H1 (cell line): ENCODE measurements at regions not wholly inside any gene's neighbourhood (a gene's known extent, or its start where the extent isn't known, plus 50 kb on each side); places are given as distances from the start of the nearest gene placed in this dataset.

ENCODE experiments used
- CTCF ChIA-PET: fragments of 300-600 bp; sonication (Branson Sonifier 250); formaldehyde crosslinking; loops from one replicate; lab custom pipeline; 2021; ENCODE audit not compliant: partially characterized antibody; lab: Charles Lee
- POLR2A ChIA-PET: fragments of 300-600 bp; sonication (Branson Sonifier 250); formaldehyde crosslinking; loops from one replicate; lab custom pipeline; 2021; ENCODE audit warnings: inconsistent platforms; ENCODE audit not compliant: partially characterized antibody; lab: Charles Lee
- DNase-seq, 2 experiments: peaks; one replicate each; pipeline versions ENCODE4 v3.0.0 to v3.0.0-alpha.2; 2010 to 2022; ENCODE audit warnings: low spot score in 2 of 2, low read depth in 1 of 2, mixed read lengths in 1 of 2
- FAIRE-seq: peaks from 2 replicates; lab custom pipeline; 2011; peaks lifted over from hg19 to GRCh38; lab: Jason Lieb, UNC
- H2AFZ ChIP-seq: 2 replicates; pipeline ENCODE4 v1.8.1; 2012; ENCODE audit warnings: low read length, inconsistent platforms
- H2AK5ac ChIP-seq: 2 replicates; pipeline ENCODE4 v1.6.1; 2013; ENCODE audit warnings: low read depth, low read length
- H2BK120ac ChIP-seq: replicated peaks from 2 replicates; pipeline ENCODE3; 2013; ENCODE audit warnings: low read depth, low read length, inconsistent platforms
- H2BK12ac ChIP-seq: 2 replicates; pipeline ENCODE4 v1.6.1; 2013; ENCODE audit warnings: low read depth, low read length
- H2BK15ac ChIP-seq: 2 replicates; pipeline ENCODE4 v1.6.1; 2013; ENCODE audit warnings: low read length
- H2BK20ac ChIP-seq: 2 replicates; pipeline ENCODE4 v1.6.1; 2013; ENCODE audit warnings: low read length
- H2BK5ac ChIP-seq: 2 replicates; pipeline ENCODE4 v1.6.1; 2013; ENCODE audit warnings: low read depth, low read length
- H3K14ac ChIP-seq: 2 replicates; pipeline ENCODE4 v1.6.1; 2013; ENCODE audit warnings: inconsistent platforms; ENCODE audit not compliant: insufficient read length
- H3K18ac ChIP-seq: 2 replicates; pipeline ENCODE4 v1.6.1; 2013; ENCODE audit warnings: low read length; ENCODE audit errors: extremely low read depth
- H3K23ac ChIP-seq: 2 replicates; pipeline ENCODE4 v1.6.1; 2013; ENCODE audit warnings: inconsistent platforms; ENCODE audit not compliant: insufficient read length
- H3K23me2 ChIP-seq: 2 replicates; pipeline ENCODE4 v1.6.1; 2013; ENCODE audit warnings: low read depth, low read length
- H3K27ac ChIP-seq: 2 replicates; pipeline ENCODE4 v1.6.1; 2011; ENCODE audit warnings: low read depth, low read length, inconsistent platforms
- H3K27me3 ChIP-seq, 4 experiments: replicated peaks in 1 of 4; 1 replicate in 1 of 4; 2 replicates in 3 of 4; pipeline versions ENCODE4 v1.6.1 to v1.8.1; 2011 to 2013; ENCODE audit warnings: low read length in 3 of 4, mild to moderate bottlenecking in 3 of 4, inconsistent platforms in 2 of 4, mixed read lengths in 2 of 4, moderate library complexity in 1 of 4; ENCODE audit not compliant: control insufficient read depth in 3 of 4, insufficient read depth in 3 of 4; ENCODE audit errors: extremely low read depth in 1 of 4
- H3K36me3 ChIP-seq, 4 experiments: 2 replicates each; pipeline versions ENCODE4 v1.6.1 to v1.8.1; 2011 to 2013; ENCODE audit warnings: mild to moderate bottlenecking in 4 of 4, low read length in 3 of 4, moderate library complexity in 2 of 4, control low read depth in 1 of 4, inconsistent platforms in 1 of 4; ENCODE audit not compliant: insufficient read depth in 4 of 4, control insufficient read depth in 2 of 4
- H3K4ac ChIP-seq: replicated peaks from 2 replicates; pipeline ENCODE3; 2013; ENCODE audit warnings: low read length, low read depth, mixed read lengths, inconsistent platforms; ENCODE audit not compliant: insufficient read length
- H3K4me1 ChIP-seq, 4 experiments: replicated peaks in 1 of 4; 1 replicate in 1 of 4; 2 replicates in 3 of 4; pipeline versions ENCODE4 v1.6.1 to v1.8.1; 2011 to 2013; ENCODE audit warnings: low read length in 3 of 4, inconsistent platforms in 2 of 4, mixed read lengths in 1 of 4; ENCODE audit not compliant: insufficient read depth in 4 of 4, control insufficient read depth in 3 of 4
- H3K4me2 ChIP-seq, 2 experiments: 2 replicates each; pipeline versions ENCODE4 v1.6.1 to v1.8.1; 2011 to 2013; ENCODE audit warnings: low read depth in 2 of 2, low read length in 2 of 2, control low read depth in 1 of 2, inconsistent platforms in 1 of 2, mild to moderate bottlenecking in 1 of 2; ENCODE audit not compliant: insufficient read depth in 1 of 2
- H3K4me3 ChIP-seq, 4 experiments: fragments of 200-600, 300-600 bp in 1 of 4; sonication (generic), shearing (Covaris generic), sonication (Bioruptor Twin) in 1 of 4; 2 replicates each; pipeline versions ENCODE4 v1.5.1 to v1.8.1; 2011 to 2016; ENCODE audit warnings: low read length in 4 of 4, low read depth in 3 of 4, control low read depth in 2 of 4, inconsistent platforms in 2 of 4, mild to moderate bottlenecking in 2 of 4, mixed read lengths in 1 of 4, moderate library complexity in 1 of 4; ENCODE audit not compliant: insufficient read depth in 2 of 4; ENCODE audit errors: extremely low read depth in 1 of 4
- H3K56ac ChIP-seq: replicated peaks from 2 replicates; pipeline ENCODE3; 2013; ENCODE audit warnings: low read depth, mild to moderate bottlenecking, mixed read lengths, low read length, inconsistent platforms; ENCODE audit not compliant: insufficient read length
- H3K79me1 ChIP-seq: 2 replicates; pipeline ENCODE4 v1.6.1; 2013; ENCODE audit warnings: low read depth, low read length, control low read depth
- H3K79me2 ChIP-seq, 2 experiments: 2 replicates each; pipeline versions ENCODE4 v1.6.1 to v1.8.1; 2012 to 2013; ENCODE audit warnings: low read length in 2 of 2, mild to moderate bottlenecking in 2 of 2, inconsistent platforms in 1 of 2; ENCODE audit not compliant: insufficient read depth in 2 of 2, control insufficient read depth in 1 of 2
- H3K9ac ChIP-seq, 4 experiments: replicated peaks in 1 of 4; 1 replicate in 1 of 4; 2 replicates in 3 of 4; pipeline versions ENCODE4 v1.6.1 to v1.8.1; 2011 to 2013; ENCODE audit warnings: low read depth in 3 of 4, low read length in 3 of 4, control low read depth in 2 of 4, mild to moderate bottlenecking in 2 of 4, moderate library complexity in 2 of 4, inconsistent platforms in 1 of 4; ENCODE audit errors: extremely low read depth in 1 of 4
- H3K9me3 ChIP-seq, 2 experiments: 2 replicates each; pipeline versions ENCODE4 v1.6.1 to v1.8.1; 2012 to 2013; ENCODE audit warnings: mild to moderate bottlenecking in 2 of 2, moderate library complexity in 2 of 2, control low read depth in 1 of 2, inconsistent platforms in 1 of 2, low read depth in 1 of 2, low read length in 1 of 2, mixed read lengths in 1 of 2; ENCODE audit not compliant: insufficient read depth in 2 of 2
- H4K20me1 ChIP-seq, 2 experiments: replicated peaks in 1 of 2; 2 replicates each; pipeline versions ENCODE3 to v1.8.1; 2011 to 2013; ENCODE audit warnings: inconsistent platforms in 2 of 2, low read length in 2 of 2, mild to moderate bottlenecking in 1 of 2; ENCODE audit not compliant: insufficient read depth in 2 of 2, control insufficient read depth in 1 of 2
- H4K5ac ChIP-seq: 2 replicates; pipeline ENCODE4 v1.6.1; 2013; ENCODE audit warnings: low read length, low read depth, mixed read lengths, inconsistent platforms; ENCODE audit not compliant: insufficient read length
- H4K8ac ChIP-seq: 2 replicates; pipeline ENCODE4 v1.8.0; 2013; ENCODE audit warnings: mild to moderate bottlenecking, moderate library complexity, low read length, inconsistent platforms; ENCODE audit not compliant: insufficient read depth; ENCODE audit errors: extremely low read depth
- H4K91ac ChIP-seq: replicated peaks from 2 replicates; pipeline ENCODE3; 2013; ENCODE audit warnings: low read length, mixed read lengths, inconsistent platforms; ENCODE audit not compliant: insufficient read length
- WGBS, 2 experiments: shearing (Covaris generic) in 1 of 2; methylation state at CpG; one replicate each; pipeline versions ENCODE4 v1.1.6 to v1.1.7; 2013 to 2015; ENCODE audit warnings: low lambda C conversion rate in 2 of 2, mixed read lengths in 2 of 2, inconsistent platforms in 1 of 2, low coverage in 1 of 2, missing lambda C conversion rate in 1 of 2; ENCODE audit not compliant: insufficient replicate concordance in 2 of 2, insufficient coverage in 1 of 2, insufficient read length in 1 of 2; ENCODE audit errors: extremely low coverage in 1 of 2, missing lambda C conversion rate in 1 of 2; 5-methylcytosine and 5-hydroxymethylcytosine counted together

DNA sequence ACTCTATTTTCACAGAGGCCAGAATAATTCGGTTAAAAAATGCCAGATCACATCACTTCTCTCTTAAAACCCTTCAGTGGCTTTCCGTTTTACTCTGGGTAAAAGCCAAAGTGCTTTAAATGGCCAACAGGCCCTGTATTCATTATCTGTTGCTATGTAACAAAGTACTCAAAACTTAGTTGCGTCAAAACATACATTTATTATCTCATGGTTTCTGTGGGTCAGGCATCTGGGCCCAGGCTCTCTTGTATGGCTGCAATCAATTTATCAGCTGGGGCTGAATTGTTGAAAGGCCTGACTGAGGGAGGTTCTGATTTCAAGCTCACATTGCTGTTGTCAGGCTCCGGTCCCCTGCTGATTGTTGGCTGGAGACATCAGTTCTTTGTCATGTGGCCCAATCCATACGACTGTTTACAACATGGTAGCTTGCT lies 72.7 kb upstream of the H2AZ1 start:
- Histone ChIP-seq H2AFZ (peak overlapping the region; percentile 25; the same call in 1 of the 2 replicates), H3K9me3 (no peaks in the 10 kb centered on the region; a peak in 1 of 4 replicates), H3K18ac (no peak overlapping the region), H3K27ac (no peak overlapping the region), H3K14ac (no peak overlapping the region), H2BK15ac (no peak overlapping the region), H4K5ac (no peak overlapping the region), H2AK5ac (no peak overlapping the region), H3K27me3 (no peaks in the 10 kb centered on the region), H4K20me1 (no peaks in the 10 kb centered on the region), H3K79me2 (no peaks in the 10 kb centered on the region), H3K79me1 (no peaks in the 10 kb centered on the region), H3K36me3 (no peaks in the 10 kb centered on the region), H3K4me3 (no peak overlapping the region), H3K9ac (no peak overlapping the region), H3K56ac (no peak overlapping the region), H2BK12ac (no peak overlapping the region), H3K23ac (no peak overlapping the region), H3K4ac (no peak overlapping the region), H2BK120ac (no peak overlapping the region), H3K23me2 (no peaks in the 10 kb centered on the region), H3K4me2 (0 out of 4 replicates have a peak overlapping the region, but pooled peaks of 1 of the 2 experiments have one; percentile 2), H2BK20ac (no peak overlapping the region), H2BK5ac (no peak overlapping the region), H4K8ac (no peak overlapping the region), H4K91ac (no peak overlapping the region), H3K4me1 (peaks cover 0 to 3% (median 2%) of the 10 kb centered on the region in 4 experiments; a peak in 2 of 7 replicates)
- 74% methylated on average over 5 of the region's 5 CpGs; no CpG with 5 or more reads in 1 of the 2 experiments for WGBS, 2 experiments
- peak; percentile 15 to 45 for DNase-seq
- FAIRE-seq = no peak
- ChIA-PET POLR2A (interaction anchor here (1.8 kb wide), 1 partner anchor 74 kb away, joined by 6 read pairs; no protein-coding TSS in a partner anchor), CTCF (interaction anchor here (0.7 kb wide), 1 partner anchor 451 kb away, joined by 3 read pairs; no protein-coding TSS in a partner anchor)
